ENCODE measurements at regions not wholly inside any gene's neighbourhood (a gene's known extent, or its start where the extent isn't known, plus 50 kb on each side); places are given as distances from the start of the nearest gene placed in this dataset.

DNA sequence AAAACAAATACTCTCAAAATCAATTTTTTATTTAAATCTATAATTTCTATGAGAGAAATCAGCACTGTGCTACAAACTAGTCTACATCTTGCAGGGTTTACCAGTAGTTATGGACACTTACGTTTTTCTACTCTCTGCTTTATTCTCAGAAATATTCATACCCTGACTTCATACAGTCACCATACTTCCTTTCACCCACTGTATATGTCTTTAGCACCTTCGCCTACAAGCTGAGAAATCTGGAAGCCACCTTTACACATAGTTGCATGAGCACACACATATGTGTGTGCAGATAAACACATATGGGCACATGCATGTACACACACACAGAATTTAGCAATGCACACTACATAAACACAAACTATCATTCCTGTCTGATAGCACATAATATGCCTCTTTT, 177.0 kb downstream of the ST8SIA4 start:
- no peaks in the 10 kb centered on the region for H3K9me3 ChIP-seq
- TF ChIP-seq CTCF (IDR thresholded peaks at IDR 0.05), result no peak
- H3K4me1 ChIP-seq, result no peaks in the 10 kb centered on the region
- DNase-seq (no peak), ATAC-seq (no peak)
- no peak overlapping the region for H3K4me3 ChIP-seq
- H3K36me3 ChIP-seq, result no peaks in the 10 kb centered on the region
- H3K27ac ChIP-seq, result no peak overlapping the region
- no peaks in the 10 kb centered on the region for H3K27me3 ChIP-seq (ENCODE audit: low read depth)
- intact Hi-C loops (cut with DNase I), result no loop called here

- peak overlapping the region; percentile 6 for H3K4me3 ChIP-seq
- no peak for ATAC-seq
- H3K36me3 ChIP-seq, result no peaks in the 10 kb centered on the region
- peaks cover 4% of the 10 kb centered on the region for H3K4me1 ChIP-seq
- H3K27me3 ChIP-seq (ENCODE audit: low read depth), result no peaks in the 10 kb centered on the region
- no peaks in the 10 kb centered on the region for H3K9me3 ChIP-seq
- intact Hi-C loops (cut with DNase I), result no loop called here
- no peak overlapping the region for H3K27ac ChIP-seq
- no peak for TF ChIP-seq CTCF (IDR thresholded peaks at IDR 0.05)
- no peak for DNase-seq
Measured at GRCh38 chr5:100731768-100732167, 171.3 kb downstream of the ST8SIA4 start.

DNA sequence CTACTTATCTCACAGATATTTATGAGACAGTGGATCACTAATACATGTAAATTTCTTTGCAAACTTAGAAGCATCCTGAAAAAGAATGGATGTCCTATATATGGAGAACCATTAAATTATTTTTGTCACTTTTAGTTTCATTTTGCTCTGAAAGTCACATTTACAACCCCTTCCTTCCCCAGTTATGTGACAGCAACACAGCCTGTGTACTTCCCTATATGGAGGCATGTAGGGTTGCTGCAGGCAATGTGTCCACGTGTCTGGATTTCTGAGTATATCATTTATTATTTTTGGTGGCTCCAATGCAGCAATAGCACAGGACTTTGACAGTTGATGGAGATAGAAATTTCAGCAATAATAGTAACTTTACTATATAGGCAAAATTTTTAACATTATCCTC, 156.4 kb downstream of the ST8SIA4 start:
- ATAC-seq, result peak in 1 of 2 donors; percentile 66
- no peak for TF ChIP-seq CTCF (IDR thresholded peaks at IDR 0.05)
- intact Hi-C loops (cut with DNase I), result no loop called here

GRCh38 chr5:100749771-100750284, 153.3 kb downstream of the ST8SIA4 start:
- DNase-seq (no peak), ATAC-seq (no peak)
- Histone ChIP-seq H3K36me3 (no peaks in the 10 kb centered on the region), H3K9me3 (no peaks in the 10 kb centered on the region), H3K4me3 (no peak overlapping the region), H3K4me1 (no peaks in the 10 kb centered on the region), H3K27ac (no peak overlapping the region), H3K27me3 (ENCODE audit: low read depth) (no peaks in the 10 kb centered on the region)
- TF ChIP-seq CTCF (IDR thresholded peaks at IDR 0.05), result no peak
- intact Hi-C loops (cut with DNase I), result no loop called here

More for the DNA sequence above, 156.4 kb downstream of the ST8SIA4 start:
- H3K27ac ChIP-seq, result no peak overlapping the region
- H3K27me3 ChIP-seq (ENCODE audit: low read depth), result no peaks in the 10 kb centered on the region
- DNase-seq, result no peak
- H3K4me3 ChIP-seq, result no peak overlapping the region
- H3K4me1 ChIP-seq, result no peaks in the 10 kb centered on the region
- no peaks in the 10 kb centered on the region for H3K36me3 ChIP-seq
- no peaks in the 10 kb centered on the region for H3K9me3 ChIP-seq

GRCh38 chr5:100755435-100755834, 147.6 kb downstream of the ST8SIA4 start:
- H3K36me3 ChIP-seq, result no peaks in the 10 kb centered on the region
- H3K27me3 ChIP-seq (ENCODE audit: low read depth), result no peaks in the 10 kb centered on the region
- no peaks in the 10 kb centered on the region for H3K9me3 ChIP-seq
- no peak for ATAC-seq
- intact Hi-C loops (cut with DNase I), result no loop called here
- no peaks in the 10 kb centered on the region for H3K4me1 ChIP-seq
- no peak for DNase-seq
- H3K4me3 ChIP-seq, result no peak overlapping the region
- no peak for TF ChIP-seq CTCF (IDR thresholded peaks at IDR 0.05)
- no peak overlapping the region for H3K27ac ChIP-seq
